ENCODE measurements at regions not wholly inside any gene's neighbourhood (a gene's known extent, or its start where the extent isn't known, plus 50 kb on each side); places are given as distances from the start of the nearest gene placed in this dataset.

DNA sequence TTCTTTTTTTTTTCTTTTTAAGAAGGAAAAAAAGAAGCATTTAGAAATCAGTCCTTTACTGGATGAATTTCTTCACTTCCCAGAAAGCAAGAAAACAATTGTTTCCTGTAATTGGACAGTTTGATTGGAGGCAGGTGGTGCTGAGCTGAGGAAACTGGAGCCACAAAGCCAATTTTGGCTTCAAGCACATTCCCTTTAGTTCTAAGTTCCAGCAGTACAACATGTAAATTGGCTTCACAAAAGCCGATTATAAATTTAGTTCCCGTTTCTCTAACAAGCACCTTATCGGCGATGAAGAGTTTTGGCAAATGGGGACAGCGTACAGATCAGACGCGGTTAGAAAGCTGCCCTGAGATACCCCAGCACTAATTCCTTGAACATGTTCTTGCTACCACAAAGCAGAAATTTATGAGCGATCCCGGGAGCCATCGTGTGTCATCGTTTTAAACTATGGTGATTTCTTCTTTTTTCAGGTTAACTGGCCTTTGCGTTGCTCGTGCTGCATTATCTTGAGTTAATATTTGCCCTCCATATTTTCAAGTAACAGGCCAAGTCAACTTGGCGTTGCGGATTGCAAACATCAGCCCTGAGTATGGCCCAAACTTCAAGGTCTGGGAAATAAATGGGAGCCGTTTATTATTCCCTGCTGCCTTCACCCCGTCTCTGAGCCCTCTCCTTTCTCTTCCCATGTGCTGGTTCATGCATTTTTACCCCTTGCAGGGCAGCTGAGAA is 190.4 kb upstream of the ID2 start:
- no peak for TF ChIP-seq POLR2A (IDR thresholded peaks at IDR 0.05)
- TF ChIP-seq, protein P1, sequence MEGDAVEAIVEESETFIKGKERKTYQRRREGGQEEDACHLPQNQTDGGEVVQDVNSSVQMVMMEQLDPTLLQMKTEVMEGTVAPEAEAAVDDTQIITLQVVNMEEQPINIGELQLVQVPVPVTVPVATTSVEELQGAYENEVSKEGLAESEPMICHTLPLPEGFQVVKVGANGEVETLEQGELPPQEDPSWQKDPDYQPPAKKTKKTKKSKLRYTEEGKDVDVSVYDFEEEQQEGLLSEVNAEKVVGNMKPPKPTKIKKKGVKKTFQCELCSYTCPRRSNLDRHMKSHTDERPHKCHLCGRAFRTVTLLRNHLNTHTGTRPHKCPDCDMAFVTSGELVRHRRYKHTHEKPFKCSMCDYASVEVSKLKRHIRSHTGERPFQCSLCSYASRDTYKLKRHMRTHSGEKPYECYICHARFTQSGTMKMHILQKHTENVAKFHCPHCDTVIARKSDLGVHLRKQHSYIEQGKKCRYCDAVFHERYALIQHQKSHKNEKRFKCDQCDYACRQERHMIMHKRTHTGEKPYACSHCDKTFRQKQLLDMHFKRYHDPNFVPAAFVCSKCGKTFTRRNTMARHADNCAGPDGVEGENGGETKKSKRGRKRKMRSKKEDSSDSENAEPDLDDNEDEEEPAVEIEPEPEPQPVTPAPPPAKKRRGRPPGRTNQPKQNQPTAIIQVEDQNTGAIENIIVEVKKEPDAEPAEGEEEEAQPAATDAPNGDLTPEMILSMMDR (IDR thresholded peaks at IDR 0.05) = no peak
